ENCODE measurements at regions not wholly inside any gene's neighbourhood (a gene's known extent, or its start where the extent isn't known, plus 50 kb on each side); places are given as distances from the start of the nearest gene placed in this dataset.

- no peaks in the 10 kb centered on the region for H3K4me1 ChIP-seq (ENCODE audit: control insufficient read depth in 1 of 2, insufficient read depth in 2 of 2, low read length in 2 of 2)
- H2BK120ac ChIP-seq (ENCODE audit: insufficient read depth, low read length, poor library complexity), result no peak overlapping the region
- no peak overlapping the region for H2BK12ac ChIP-seq (ENCODE audit: low read length)
- no peaks in the 10 kb centered on the region for H3K79me1 ChIP-seq (ENCODE audit: low read length)
- no peak overlapping the region for H3K27ac ChIP-seq (ENCODE audit: low read depth, low read length)
- H4K8ac ChIP-seq (ENCODE audit: low read depth, low read length), result no peak overlapping the region
- H3K23ac ChIP-seq (ENCODE audit: low read length), result no peak overlapping the region
- H3K4me3 ChIP-seq (ENCODE audit: low read depth, low read length), result no peak overlapping the region
- no peak overlapping the region for H2AK5ac ChIP-seq (ENCODE audit: low read length)
- H3K79me2 ChIP-seq (ENCODE audit: control insufficient read depth, insufficient read depth, low read length, poor library complexity), result no peaks in the 10 kb centered on the region
- H3K27me3 ChIP-seq (ENCODE audit: insufficient read depth, low read length), result no peaks in the 10 kb centered on the region
- no peak overlapping the region for H3K4me2 ChIP-seq (ENCODE audit: low read length)
- no peak overlapping the region for H3K18ac ChIP-seq (ENCODE audit: low read length)
- no peak overlapping the region for H3K4ac ChIP-seq (ENCODE audit: low read depth, low read length)
- H3K14ac ChIP-seq (ENCODE audit: low read length), result no peak overlapping the region
- H2AFZ ChIP-seq (ENCODE audit: insufficient read depth, low read length, poor library complexity), result no peak overlapping the region
- H3K9me3 ChIP-seq (ENCODE audit: insufficient read depth, low read depth, low read length), result no peaks in the 10 kb centered on the region
- no peak for DNase-seq
- H3K9ac ChIP-seq (ENCODE audit: low read length), result no peak overlapping the region
- no peak overlapping the region for H2BK5ac ChIP-seq (ENCODE audit: low read depth, low read length, poor library complexity)
- H4K12ac ChIP-seq (ENCODE audit: low read depth, low read length), result no peak overlapping the region
- no CpG with 5 or more reads among the region's 2 CpGs for WGBS (ENCODE audit: extremely low coverage, insufficient coverage, insufficient read length)
- no peak overlapping the region for H4K91ac ChIP-seq (ENCODE audit: low read depth, low read length)
- H3K36me3 ChIP-seq (ENCODE audit: control insufficient read depth in 1 of 2, insufficient read depth in 2 of 2, low read length in 2 of 2), result no peaks in the 10 kb centered on the region
Observed at GRCh38 chr2:193690572-193690971, 1495.8 kb upstream of the TMEFF2 start.

GRCh38 chr2:193687195-193687594, 1492.5 kb upstream of the TMEFF2 start:
- DNase-seq, result no peak
- no peaks in the 10 kb centered on the region for H3K27me3 ChIP-seq (ENCODE audit: insufficient read depth, low read length)
- H3K14ac ChIP-seq (ENCODE audit: low read length), result no peak overlapping the region
- no peaks in the 10 kb centered on the region for H3K4me1 ChIP-seq (ENCODE audit: control insufficient read depth in 1 of 2, insufficient read depth in 2 of 2, low read length in 2 of 2)
- H3K79me1 ChIP-seq (ENCODE audit: low read length), result no peaks in the 10 kb centered on the region
- no peaks in the 10 kb centered on the region for H3K9me3 ChIP-seq (ENCODE audit: insufficient read depth, low read depth, low read length)
- H4K12ac ChIP-seq (ENCODE audit: low read depth, low read length), result no peak overlapping the region
- WGBS (ENCODE audit: extremely low coverage, insufficient coverage, insufficient read length), result no CpG with 5 or more reads among the region's 4 CpGs
- H3K4me2 ChIP-seq (ENCODE audit: low read length), result no peak overlapping the region
- no peak overlapping the region for H2BK5ac ChIP-seq (ENCODE audit: low read depth, low read length, poor library complexity)
- no peak overlapping the region for H2BK12ac ChIP-seq (ENCODE audit: low read length)
- H2AFZ ChIP-seq (ENCODE audit: insufficient read depth, low read length, poor library complexity), result no peak overlapping the region
- no peak overlapping the region for H4K91ac ChIP-seq (ENCODE audit: low read depth, low read length)
- H3K18ac ChIP-seq (ENCODE audit: low read length), result no peak overlapping the region
- H2BK120ac ChIP-seq (ENCODE audit: insufficient read depth, low read length, poor library complexity), result no peak overlapping the region
- no peaks in the 10 kb centered on the region for H3K79me2 ChIP-seq (ENCODE audit: control insufficient read depth, insufficient read depth, low read length, poor library complexity)
- H2AK5ac ChIP-seq (ENCODE audit: low read length), result no peak overlapping the region
- H3K36me3 ChIP-seq (ENCODE audit: control insufficient read depth in 1 of 2, insufficient read depth in 2 of 2, low read length in 2 of 2), result no peaks in the 10 kb centered on the region
- H4K8ac ChIP-seq (ENCODE audit: low read depth, low read length), result no peak overlapping the region
- H3K4ac ChIP-seq (ENCODE audit: low read depth, low read length), result no peak overlapping the region
- H3K4me3 ChIP-seq (ENCODE audit: low read depth, low read length), result no peak overlapping the region
- no peak overlapping the region for H3K9ac ChIP-seq (ENCODE audit: low read length)
- H3K23ac ChIP-seq (ENCODE audit: low read length), result no peak overlapping the region
- H3K27ac ChIP-seq (ENCODE audit: low read depth, low read length), result no peak overlapping the region

- Histone ChIP-seq H3K4me3 (ENCODE audit: low read depth, low read length) (no peak overlapping the region), H3K79me2 (ENCODE audit: control insufficient read depth, insufficient read depth, low read length, poor library complexity) (no peaks in the 10 kb centered on the region), H4K8ac (ENCODE audit: low read depth, low read length) (no peak overlapping the region), H3K27me3 (ENCODE audit: insufficient read depth, low read length) (no peaks in the 10 kb centered on the region), H3K9me3 (ENCODE audit: insufficient read depth, low read depth, low read length) (no peaks in the 10 kb centered on the region), H3K4me1 (ENCODE audit: control insufficient read depth in 1 of 2, insufficient read depth in 2 of 2, low read length in 2 of 2) (no peaks in the 10 kb centered on the region), H3K9ac (ENCODE audit: low read length) (no peak overlapping the region), H2BK5ac (ENCODE audit: low read depth, low read length, poor library complexity) (no peak overlapping the region), H2BK12ac (ENCODE audit: low read length) (no peak overlapping the region), H3K14ac (ENCODE audit: low read length) (no peak overlapping the region), H3K4me2 (ENCODE audit: low read length) (no peak overlapping the region), H3K79me1 (ENCODE audit: low read length) (no peaks in the 10 kb centered on the region), H4K12ac (ENCODE audit: low read depth, low read length) (no peak overlapping the region), H2AFZ (ENCODE audit: insufficient read depth, low read length, poor library complexity) (no peak overlapping the region), H3K27ac (ENCODE audit: low read depth, low read length) (no peak overlapping the region), H2AK5ac (ENCODE audit: low read length) (no peak overlapping the region), H4K91ac (ENCODE audit: low read depth, low read length) (no peak overlapping the region), H2BK120ac (ENCODE audit: insufficient read depth, low read length, poor library complexity) (no peak overlapping the region), H3K18ac (ENCODE audit: low read length) (no peak overlapping the region), H3K4ac (ENCODE audit: low read depth, low read length) (no peak overlapping the region), H3K23ac (ENCODE audit: low read length) (no peak overlapping the region), H3K36me3 (ENCODE audit: control insufficient read depth in 1 of 2, insufficient read depth in 2 of 2, low read length in 2 of 2) (no peaks in the 10 kb centered on the region)
- no peak for DNase-seq
- no CpG with 5 or more reads among the region's 1 CpG for WGBS (ENCODE audit: extremely low coverage, insufficient coverage, insufficient read length)
Observed at GRCh38 chr2:193679847-193680246, 1485.1 kb upstream of the TMEFF2 start.

GRCh38 chr2:193670478-193670877, 1475.7 kb upstream of the TMEFF2 start:
- no peak overlapping the region for H3K18ac ChIP-seq (ENCODE audit: low read length)
- no peaks in the 10 kb centered on the region for H3K79me1 ChIP-seq (ENCODE audit: low read length)
- H4K8ac ChIP-seq (ENCODE audit: low read depth, low read length), result no peak overlapping the region
- no peaks in the 10 kb centered on the region for H3K36me3 ChIP-seq (ENCODE audit: control insufficient read depth in 1 of 2, insufficient read depth in 2 of 2, low read length in 2 of 2)
- no peak overlapping the region for H3K4me2 ChIP-seq (ENCODE audit: low read length)
- H3K4me1 ChIP-seq (ENCODE audit: control insufficient read depth in 1 of 2, insufficient read depth in 2 of 2, low read length in 2 of 2), result no peaks in the 10 kb centered on the region
- H4K91ac ChIP-seq (ENCODE audit: low read depth, low read length), result no peak overlapping the region
- no peak overlapping the region for H3K4ac ChIP-seq (ENCODE audit: low read depth, low read length)
- H2AK5ac ChIP-seq (ENCODE audit: low read length), result no peak overlapping the region
- no peak overlapping the region for H2AFZ ChIP-seq (ENCODE audit: insufficient read depth, low read length, poor library complexity)
- no peak overlapping the region for H3K4me3 ChIP-seq (ENCODE audit: low read depth, low read length)
- no CpG with 5 or more reads among the region's 1 CpG for WGBS (ENCODE audit: extremely low coverage, insufficient coverage, insufficient read length)
- DNase-seq, result no peak
- H3K9ac ChIP-seq (ENCODE audit: low read length), result no peak overlapping the region
- H3K23ac ChIP-seq (ENCODE audit: low read length), result no peak overlapping the region
- no peak overlapping the region for H2BK12ac ChIP-seq (ENCODE audit: low read length)
- H3K9me3 ChIP-seq (ENCODE audit: insufficient read depth, low read depth, low read length), result no peaks in the 10 kb centered on the region
- no peak overlapping the region for H3K27ac ChIP-seq (ENCODE audit: low read depth, low read length)
- H3K79me2 ChIP-seq (ENCODE audit: control insufficient read depth, insufficient read depth, low read length, poor library complexity), result no peaks in the 10 kb centered on the region
- no peak overlapping the region for H4K12ac ChIP-seq (ENCODE audit: low read depth, low read length)
- no peak overlapping the region for H3K14ac ChIP-seq (ENCODE audit: low read length)
- H2BK5ac ChIP-seq (ENCODE audit: low read depth, low read length, poor library complexity), result no peak overlapping the region
- no peaks in the 10 kb centered on the region for H3K27me3 ChIP-seq (ENCODE audit: insufficient read depth, low read length)
- H2BK120ac ChIP-seq (ENCODE audit: insufficient read depth, low read length, poor library complexity), result no peak overlapping the region

Measured in trophoblast cell (in vitro differentiated cells and primary cell).